ENCODE measurements at regions not wholly inside any gene's neighbourhood (a gene's known extent, or its start where the extent isn't known, plus 50 kb on each side); places are given as distances from the start of the nearest gene placed in this dataset.

GRCh38 chr11:112719736-112720525 is 241.3 kb upstream of the NCAM1 start:
- H3K27me3 ChIP-seq (replicated peaks; ENCODE audit: control insufficient read depth, insufficient read depth, low read length), result peaks cover 32% of the 10 kb centered on the region

DNA sequence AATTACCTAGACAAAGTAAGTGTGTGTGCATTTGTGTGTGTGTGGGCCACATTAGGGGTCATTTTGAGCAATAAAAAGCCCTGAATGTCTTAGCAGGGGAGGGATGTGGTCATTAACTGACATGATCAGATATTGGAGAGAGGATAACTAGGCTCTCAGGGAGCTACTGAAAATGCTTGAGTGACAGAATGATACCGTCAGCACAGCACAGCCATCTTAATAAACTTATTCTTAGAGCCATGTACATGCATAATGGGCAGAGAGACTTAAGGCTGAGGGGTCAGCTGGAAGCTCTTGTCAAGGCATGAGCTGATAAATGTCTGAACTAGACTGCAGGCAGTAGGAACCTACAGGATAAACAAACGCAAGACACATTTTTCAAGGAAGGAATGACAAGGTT is 239.1 kb upstream of the NCAM1 start:
- no peaks in the 10 kb centered on the region for H3K36me3 ChIP-seq (ENCODE audit: control insufficient read depth, insufficient read depth, low read length, severe bottlenecking)
- H3K27me3 ChIP-seq (replicated peaks; ENCODE audit: control insufficient read depth, insufficient read depth, low read length), result peaks cover 45% of the 10 kb centered on the region
- no peaks in the 10 kb centered on the region for H3K4me1 ChIP-seq (ENCODE audit: control insufficient read depth, insufficient read depth, low read length)
- no peak for DNase-seq (ENCODE audit: low read depth)
- H3K9me3 ChIP-seq (ENCODE audit: control insufficient read depth, low read length), result no peaks in the 10 kb centered on the region
- H3K9ac ChIP-seq (ENCODE audit: low read length), result no peak overlapping the region
- H3K4me3 ChIP-seq (ENCODE audit: low read length), result no peak overlapping the region

More at GRCh38 chr11:112719736-112720525, 241.3 kb upstream of the NCAM1 start:
- H3K9me3 ChIP-seq (ENCODE audit: control insufficient read depth, low read length), result no peaks in the 10 kb centered on the region
- no peaks in the 10 kb centered on the region for H3K36me3 ChIP-seq (ENCODE audit: control insufficient read depth, insufficient read depth, low read length, severe bottlenecking)
- no peak for DNase-seq (ENCODE audit: low read depth)
- H3K4me3 ChIP-seq (ENCODE audit: low read length), result no peak overlapping the region
- no peak overlapping the region for H3K9ac ChIP-seq (ENCODE audit: low read length)
- H3K4me1 ChIP-seq (ENCODE audit: control insufficient read depth, insufficient read depth, low read length), result no peaks in the 10 kb centered on the region

DNA sequence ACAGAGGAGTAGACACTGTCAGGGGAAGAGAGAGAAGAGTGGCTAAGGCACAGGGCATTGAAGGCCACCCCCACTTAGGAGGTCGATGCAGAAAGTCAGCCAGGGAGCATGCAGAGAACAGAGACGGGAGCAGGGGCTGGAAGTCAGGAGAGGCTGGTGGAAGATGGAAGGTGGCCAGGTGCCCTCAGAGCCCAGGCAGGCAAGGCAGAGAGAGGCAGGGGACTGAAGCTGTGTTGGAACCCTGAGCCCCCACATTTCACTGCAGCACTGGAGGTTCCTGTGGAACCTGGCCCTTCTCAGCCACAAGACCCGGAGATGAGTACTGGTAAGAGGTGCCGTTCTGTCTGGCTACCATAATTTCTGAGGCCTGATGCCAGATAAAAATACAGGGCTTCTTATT is 238.3 kb upstream of the NCAM1 start:
- no peaks in the 10 kb centered on the region for H3K9me3 ChIP-seq (ENCODE audit: control insufficient read depth, low read length)
- no peaks in the 10 kb centered on the region for H3K36me3 ChIP-seq (ENCODE audit: control insufficient read depth, insufficient read depth, low read length, severe bottlenecking)
- no peak overlapping the region for H3K4me3 ChIP-seq (ENCODE audit: low read length)
- H3K9ac ChIP-seq (ENCODE audit: low read length), result no peak overlapping the region
- no peak for DNase-seq (ENCODE audit: low read depth)
- peaks cover 49% of the 10 kb centered on the region for H3K27me3 ChIP-seq (replicated peaks; ENCODE audit: control insufficient read depth, insufficient read depth, low read length)
- H3K4me1 ChIP-seq (ENCODE audit: control insufficient read depth, insufficient read depth, low read length), result no peaks in the 10 kb centered on the region

DNA sequence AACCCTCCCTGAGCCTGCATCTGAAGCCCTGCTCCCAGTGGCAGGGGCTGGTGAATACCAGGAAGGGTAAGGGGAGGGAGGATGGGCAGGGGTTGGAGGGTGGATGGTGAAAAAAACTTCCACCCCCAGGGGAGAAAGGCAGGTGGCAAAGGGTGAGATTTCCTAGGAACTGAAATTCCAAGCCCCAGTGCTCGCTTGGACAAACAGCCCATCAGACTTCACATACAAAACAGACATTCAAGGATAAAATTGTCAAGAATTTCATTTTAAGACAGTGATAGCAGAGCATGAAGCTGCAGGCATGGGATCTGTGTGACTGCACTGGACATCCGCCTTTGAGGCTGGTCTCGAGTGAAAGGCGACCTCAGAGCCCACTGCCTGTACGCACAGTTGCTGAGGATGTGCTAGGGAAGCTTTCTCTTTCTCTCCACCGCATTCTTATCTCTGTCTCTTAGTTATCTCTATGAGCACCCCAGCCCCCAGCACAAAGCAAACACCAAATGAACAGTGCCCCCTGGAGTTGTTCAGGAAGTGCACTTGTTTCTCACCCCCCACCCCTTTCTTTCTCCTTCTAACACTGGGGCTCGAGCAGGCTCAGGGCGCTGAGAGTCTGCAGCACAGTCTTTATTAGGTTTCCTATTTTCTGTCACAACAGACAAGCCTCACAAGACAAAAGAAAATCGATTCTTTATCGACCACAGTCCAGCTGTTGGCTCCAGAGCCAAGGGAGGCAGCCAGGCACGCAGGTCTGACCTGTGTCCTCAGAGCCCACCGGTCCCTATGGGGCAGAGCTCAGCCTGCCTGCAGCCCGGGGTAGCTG is 237.3 kb upstream of the NCAM1 start:
- peaks cover 5% of the 10 kb centered on the region for H3K9me3 ChIP-seq (ENCODE audit: control insufficient read depth, low read length)
- no peaks in the 10 kb centered on the region for H3K36me3 ChIP-seq (ENCODE audit: control insufficient read depth, insufficient read depth, low read length, severe bottlenecking)
- H3K4me1 ChIP-seq (ENCODE audit: control insufficient read depth, insufficient read depth, low read length), result no peaks in the 10 kb centered on the region
- DNase-seq (ENCODE audit: low read depth), result no peak
- H3K4me3 ChIP-seq (ENCODE audit: low read length), result no peak overlapping the region
- no peak overlapping the region for H3K9ac ChIP-seq (ENCODE audit: low read length)
- H3K27me3 ChIP-seq (replicated peaks; ENCODE audit: control insufficient read depth, insufficient read depth, low read length), result peaks cover 53% of the 10 kb centered on the region

- Histone ChIP-seq H3K4me1 (ENCODE audit: control insufficient read depth, insufficient read depth, low read length) (no peaks in the 10 kb centered on the region), H3K9ac (ENCODE audit: low read length) (no peak overlapping the region), H3K9me3 (ENCODE audit: control insufficient read depth, low read length) (peaks cover 5% of the 10 kb centered on the region), H3K4me3 (ENCODE audit: low read length) (no peak overlapping the region), H3K27me3 (replicated peaks; ENCODE audit: control insufficient read depth, insufficient read depth, low read length) (peaks cover 53% of the 10 kb centered on the region), H3K36me3 (ENCODE audit: control insufficient read depth, insufficient read depth, low read length, severe bottlenecking) (no peaks in the 10 kb centered on the region)
- no peak for DNase-seq (ENCODE audit: low read depth)
Observed at GRCh38 chr11:112724496-112724790, 236.8 kb upstream of the NCAM1 start.

DNA sequence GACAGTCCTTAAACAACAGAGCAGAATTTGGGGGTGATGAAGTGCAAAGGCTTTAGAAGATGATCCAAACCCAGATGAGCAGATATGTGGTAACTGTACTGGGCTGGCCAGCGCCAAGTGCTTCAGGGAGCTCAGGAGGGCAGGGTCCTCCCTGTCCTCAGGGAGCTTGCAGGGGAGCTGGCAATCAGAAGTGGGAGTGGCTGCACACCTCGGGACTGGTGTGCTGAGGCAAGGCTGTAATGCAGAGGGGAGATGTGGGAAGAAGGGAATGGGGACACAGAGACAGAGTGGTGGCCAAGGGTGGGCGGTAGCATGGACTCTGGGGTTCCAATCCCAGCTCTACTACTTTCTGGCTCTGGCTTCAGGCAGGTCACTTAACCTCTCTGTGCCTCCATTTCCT is 235.6 kb upstream of the NCAM1 start:
- no peak for DNase-seq (ENCODE audit: low read depth)
- H3K27me3 ChIP-seq (replicated peaks; ENCODE audit: control insufficient read depth, insufficient read depth, low read length), result peaks cover 53% of the 10 kb centered on the region
- H3K9ac ChIP-seq (ENCODE audit: low read length), result no peak overlapping the region
- H3K36me3 ChIP-seq (ENCODE audit: control insufficient read depth, insufficient read depth, low read length, severe bottlenecking), result no peaks in the 10 kb centered on the region
- no peaks in the 10 kb centered on the region for H3K4me1 ChIP-seq (ENCODE audit: control insufficient read depth, insufficient read depth, low read length)
- H3K9me3 ChIP-seq (ENCODE audit: control insufficient read depth, low read length), result peaks cover 5% of the 10 kb centered on the region
- H3K4me3 ChIP-seq (ENCODE audit: low read length), result no peak overlapping the region

DNA sequence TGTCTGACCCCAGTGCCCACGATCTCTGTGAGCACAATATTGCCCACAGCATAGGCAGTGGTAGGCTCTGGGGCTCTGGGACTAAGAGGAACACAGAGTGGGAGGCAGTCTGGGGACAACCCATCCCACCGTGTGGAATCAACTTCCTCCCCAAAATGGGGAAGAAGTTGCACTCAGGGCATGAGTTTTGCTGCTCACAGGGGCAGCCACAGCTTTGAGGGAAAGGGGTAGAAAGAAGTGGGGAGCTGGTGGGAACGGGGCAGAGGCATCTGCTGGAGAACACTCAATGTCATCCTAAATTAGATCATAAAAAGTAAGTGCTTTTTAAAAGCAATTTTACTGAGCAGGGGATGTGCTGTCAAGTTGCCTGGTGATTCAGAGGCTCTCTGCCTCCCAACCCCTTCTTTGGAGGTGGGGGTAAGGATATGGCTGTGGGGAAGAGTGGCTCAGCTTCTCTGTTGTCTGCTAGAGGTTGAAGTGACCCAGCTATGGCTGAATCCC is 233.8 kb upstream of the NCAM1 start:
- Histone ChIP-seq H3K9me3 (ENCODE audit: control insufficient read depth, low read length) (peaks cover 5% of the 10 kb centered on the region), H3K9ac (ENCODE audit: low read length) (no peak overlapping the region), H3K36me3 (ENCODE audit: control insufficient read depth, insufficient read depth, low read length, severe bottlenecking) (no peaks in the 10 kb centered on the region), H3K4me1 (ENCODE audit: control insufficient read depth, insufficient read depth, low read length) (no peaks in the 10 kb centered on the region), H3K27me3 (replicated peaks; ENCODE audit: control insufficient read depth, insufficient read depth, low read length) (peaks cover 45% of the 10 kb centered on the region), H3K4me3 (ENCODE audit: low read length) (no peak overlapping the region)
- DNase-seq (ENCODE audit: low read depth), result no peak

DNA sequence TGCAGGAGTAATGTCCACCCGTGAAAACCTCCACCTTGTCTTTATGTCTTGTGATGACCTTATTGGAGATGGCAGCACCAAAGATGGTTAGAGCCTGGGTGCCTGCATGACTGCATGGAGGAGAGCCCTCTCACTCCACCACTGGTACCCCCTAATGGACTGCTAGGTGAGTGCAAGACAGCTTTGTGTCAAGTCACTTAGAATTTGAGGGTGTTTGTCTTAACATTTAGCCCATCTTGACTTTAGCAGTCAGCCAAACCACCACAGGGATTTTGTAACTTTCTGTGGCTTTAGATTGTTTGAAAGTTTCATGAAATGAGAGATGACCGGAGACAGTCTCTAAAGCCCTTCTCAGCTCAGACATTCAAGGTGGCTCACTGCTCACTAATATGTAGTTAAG is 232.9 kb upstream of the NCAM1 start:
- no peak for DNase-seq (ENCODE audit: low read depth)
- Histone ChIP-seq H3K36me3 (ENCODE audit: control insufficient read depth, insufficient read depth, low read length, severe bottlenecking) (no peaks in the 10 kb centered on the region), H3K9me3 (ENCODE audit: control insufficient read depth, low read length) (peaks cover 5% of the 10 kb centered on the region), H3K4me3 (ENCODE audit: low read length) (no peak overlapping the region), H3K4me1 (ENCODE audit: control insufficient read depth, insufficient read depth, low read length) (no peaks in the 10 kb centered on the region), H3K9ac (ENCODE audit: low read length) (no peak overlapping the region), H3K27me3 (replicated peaks; ENCODE audit: control insufficient read depth, insufficient read depth, low read length) (peaks cover 37% of the 10 kb centered on the region)

DNA sequence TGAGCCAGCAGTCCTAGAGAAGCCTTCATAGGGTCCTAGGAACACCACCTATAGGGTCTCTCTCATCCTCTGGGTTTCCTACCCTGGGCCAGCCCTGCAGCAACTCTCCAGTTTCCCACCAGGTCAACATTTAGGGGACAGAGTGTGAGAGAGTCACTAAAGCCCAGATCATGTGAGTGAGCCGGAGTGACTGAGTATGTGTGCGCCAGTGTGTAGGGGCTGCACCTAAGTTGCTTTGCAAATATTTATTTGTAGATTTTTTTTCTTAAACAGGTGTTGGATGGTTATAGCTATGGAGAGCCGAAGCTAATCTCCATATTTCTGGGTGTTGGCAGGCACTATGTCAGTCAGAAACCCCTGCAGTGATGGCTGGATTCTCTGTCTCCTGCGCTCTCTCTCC is 232.5 kb upstream of the NCAM1 start:
- Histone ChIP-seq H3K9ac (ENCODE audit: low read length) (no peak overlapping the region), H3K36me3 (ENCODE audit: control insufficient read depth, insufficient read depth, low read length, severe bottlenecking) (no peaks in the 10 kb centered on the region), H3K4me1 (ENCODE audit: control insufficient read depth, insufficient read depth, low read length) (no peaks in the 10 kb centered on the region), H3K27me3 (replicated peaks; ENCODE audit: control insufficient read depth, insufficient read depth, low read length) (peaks cover 33% of the 10 kb centered on the region), H3K9me3 (ENCODE audit: control insufficient read depth, low read length) (peaks cover 5% of the 10 kb centered on the region), H3K4me3 (ENCODE audit: low read length) (no peak overlapping the region)
- no peak for DNase-seq (ENCODE audit: low read depth)

DNA sequence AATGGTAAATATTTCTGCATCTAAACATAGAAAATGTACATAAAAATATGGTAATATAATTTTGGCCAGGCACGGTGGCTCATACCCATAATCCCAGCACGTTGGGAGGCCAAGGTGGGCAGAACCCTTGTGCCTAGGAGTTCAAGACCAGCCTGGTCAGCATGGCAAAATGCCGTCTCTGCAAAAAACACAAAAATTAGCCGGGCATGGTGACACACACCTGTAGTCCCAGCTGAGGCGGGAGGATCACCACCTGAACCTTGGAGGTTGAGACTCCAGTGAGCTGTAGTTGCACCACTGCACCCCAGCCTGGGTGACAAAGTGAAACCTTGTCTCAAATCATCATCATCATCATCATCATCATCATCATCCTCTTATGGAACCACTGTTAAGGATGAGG is 230.6 kb upstream of the NCAM1 start:
- H3K4me1 ChIP-seq (ENCODE audit: control insufficient read depth, insufficient read depth, low read length), result no peaks in the 10 kb centered on the region
- H3K9me3 ChIP-seq (ENCODE audit: control insufficient read depth, low read length), result peaks cover 5% of the 10 kb centered on the region
- H3K27me3 ChIP-seq (replicated peaks; ENCODE audit: control insufficient read depth, insufficient read depth, low read length), result peaks cover 33% of the 10 kb centered on the region
- no peak overlapping the region for H3K9ac ChIP-seq (ENCODE audit: low read length)
- H3K36me3 ChIP-seq (ENCODE audit: control insufficient read depth, insufficient read depth, low read length, severe bottlenecking), result no peaks in the 10 kb centered on the region
- DNase-seq (ENCODE audit: low read depth), result no peak
- H3K4me3 ChIP-seq (ENCODE audit: low read length), result no peak overlapping the region

GRCh38 chr11:112731538-112731937 is 229.7 kb upstream of the NCAM1 start:
- DNase-seq (ENCODE audit: low read depth), result no peak
- Histone ChIP-seq H3K9ac (ENCODE audit: low read length) (no peak overlapping the region), H3K4me3 (ENCODE audit: low read length) (no peak overlapping the region), H3K9me3 (ENCODE audit: control insufficient read depth, low read length) (peaks cover 5% of the 10 kb centered on the region), H3K36me3 (ENCODE audit: control insufficient read depth, insufficient read depth, low read length, severe bottlenecking) (no peaks in the 10 kb centered on the region), H3K4me1 (ENCODE audit: control insufficient read depth, insufficient read depth, low read length) (no peaks in the 10 kb centered on the region), H3K27me3 (replicated peaks; ENCODE audit: control insufficient read depth, insufficient read depth, low read length) (peaks cover 36% of the 10 kb centered on the region)

All from adipocyte (in vitro differentiated cells).